HG03439 (cell line): ENCODE measurements at regions not wholly inside any gene's neighbourhood (a gene's known extent, or its start where the extent isn't known, plus 50 kb on each side); places are given as distances from the start of the nearest gene placed in this dataset.

Experiments
- ATAC-seq: cut with Tn5 transposase; IDR thresholded peaks from one replicate; pipeline ENCODE4 v1.9.1; 2021; ENCODE audit warnings: mild to moderate bottlenecking, moderate library complexity; ENCODE audit not compliant: unreplicated experiment

- no peak for ATAC-seq
These were observed 50.8 kb upstream of the PHYHIPL start for GRCh38 chr10:59125666-59126065.

DNA sequence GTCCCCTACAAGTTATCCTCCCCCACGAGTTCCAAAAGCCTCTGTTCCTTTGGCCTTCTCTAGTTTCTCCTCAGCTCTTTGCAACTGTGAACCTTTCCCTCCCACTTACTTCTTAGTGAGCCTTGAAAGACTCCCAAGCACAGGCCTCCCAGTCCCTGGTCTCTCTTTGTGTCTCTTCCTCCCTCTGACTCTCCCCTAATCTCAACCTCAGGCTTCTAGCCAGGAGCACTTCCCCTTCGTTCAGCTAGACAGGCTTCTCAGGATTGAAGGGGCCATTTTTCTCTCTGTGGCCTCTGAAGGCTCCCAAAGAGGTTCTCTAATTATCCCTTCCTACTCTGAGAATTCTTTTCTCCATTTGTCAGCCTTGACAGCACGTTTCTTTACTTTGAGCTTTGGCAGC is 50.2 kb upstream of the PHYHIPL start:
- no peak for ATAC-seq
